IMR-90 (cell line): ENCODE measurements at regions not wholly inside any gene's neighbourhood (a gene's known extent, or its start where the extent isn't known, plus 50 kb on each side); places are given as distances from the start of the nearest gene placed in this dataset.

Source experiments
- ATAC-seq: fragments of 200-7000 bp; cut with Tn5 transposase; 2 replicates; pipeline ENCODE4 v1.9.1; 2020; ENCODE audit warnings: low read depth, mild to moderate bottlenecking, moderate library complexity
- BruUV-seq: library from RNA; stranded (reverse); fragments of 400-500 nt; replicated peaks from 2 replicates; lab custom pipeline; 2021; lab: Mats Ljungman, UMichigan
- CTCF ChIA-PET: fragments of 300-600 bp; formaldehyde crosslinking; extraction: SDS; loops from one replicate; lab custom pipeline; 2021; ENCODE audit warnings: antibody characterized with exemption; lab: Yijun Ruan, JAX
- POLR2A ChIA-PET: fragments of 300-600 bp; sonication (Branson Sonifier 250); formaldehyde crosslinking; loops from one replicate; lab custom pipeline; 2022; ENCODE audit warnings: antibody characterized with exemption; ENCODE audit not compliant: unreplicated experiment; lab: Charles Lee
- DNase-seq: peaks from one replicate; pipeline ENCODE4 v3.0.0; 2013
- H2AFZ ChIP-seq: replicated peaks from 2 replicates; pipeline ENCODE3; 2013; ENCODE audit warnings: low read length, mild to moderate bottlenecking; ENCODE audit not compliant: poor library complexity
- H2AK5ac ChIP-seq: 2 replicates; pipeline ENCODE4 v1.6.1; 2013; ENCODE audit warnings: low read depth, low read length, inconsistent platforms
- H2AK9ac ChIP-seq: replicated peaks from 2 replicates; pipeline ENCODE3; 2013; ENCODE audit warnings: mild to moderate bottlenecking, low read depth, low read length, moderate library complexity; ENCODE audit not compliant: poor library complexity
- H2BK120ac ChIP-seq: 2 replicates; pipeline ENCODE4 v1.6.1; 2013; ENCODE audit warnings: low read depth, low read length, inconsistent platforms
- H2BK15ac ChIP-seq: 3 replicates; pipeline ENCODE4 v1.6.1; 2013; ENCODE audit warnings: low read depth, low read length, inconsistent platforms
- H2BK20ac ChIP-seq: 2 replicates; pipeline ENCODE4 v1.6.1; 2013; ENCODE audit warnings: low read depth, mild to moderate bottlenecking, inconsistent platforms, low read length, moderate library complexity
- H2BK5ac ChIP-seq: 2 replicates; pipeline ENCODE4 v1.6.1; 2013; ENCODE audit warnings: mild to moderate bottlenecking, low read depth, low read length, inconsistent platforms; ENCODE audit not compliant: poor library complexity, severe bottlenecking
- H3K14ac ChIP-seq: replicated peaks from 2 replicates; pipeline ENCODE4 v1.6.1; 2013; ENCODE audit warnings: low read depth, low read length, inconsistent platforms
- H3K18ac ChIP-seq: 2 replicates; pipeline ENCODE4 v1.6.1; 2013; ENCODE audit warnings: low read depth, low read length, control low read depth
- H3K23ac ChIP-seq: 2 replicates; pipeline ENCODE4 v1.6.1; 2013; ENCODE audit warnings: low read depth, low read length, inconsistent platforms
- H3K27ac ChIP-seq: 2 replicates; pipeline ENCODE4 v1.5.1; 2013; ENCODE audit warnings: mild to moderate bottlenecking, control low read depth, low read length; ENCODE audit not compliant: insufficient read depth
- H3K27me3 ChIP-seq: 2 replicates; pipeline ENCODE4 v1.6.1; 2013; ENCODE audit warnings: low read length; ENCODE audit not compliant: control insufficient read depth, insufficient read depth
- H3K36me3 ChIP-seq: 2 replicates; pipeline ENCODE4 v1.6.1; 2013; ENCODE audit warnings: low read length, mixed read lengths; ENCODE audit not compliant: control insufficient read depth, insufficient read depth
- H3K4ac ChIP-seq: 2 replicates; pipeline ENCODE4 v1.6.1; 2013; ENCODE audit warnings: low read depth, low read length, inconsistent platforms
- H3K4me1 ChIP-seq: 2 replicates; pipeline ENCODE4 v1.6.1; 2013; ENCODE audit warnings: low read length, mixed read lengths; ENCODE audit not compliant: control insufficient read depth, insufficient read depth
- H3K4me2 ChIP-seq: 2 replicates; pipeline ENCODE4 v1.6.1; 2013; ENCODE audit warnings: low read depth, mild to moderate bottlenecking, control low read depth, low read length, moderate library complexity
- H3K4me3 ChIP-seq: 2 replicates; pipeline ENCODE4 v1.5.1; 2013; ENCODE audit warnings: low read depth, mild to moderate bottlenecking, control low read depth, low read length, moderate library complexity; ENCODE audit not compliant: insufficient read depth
- H3K56ac ChIP-seq: 2 replicates; pipeline ENCODE4 v1.6.1; 2013; ENCODE audit warnings: low read length, inconsistent platforms; ENCODE audit not compliant: insufficient read depth; ENCODE audit errors: extremely low read depth
- H3K79me1 ChIP-seq, 2 experiments: 2 replicates each; pipeline ENCODE4 v1.6.1; 2013; ENCODE audit warnings: low read length in 2 of 2, inconsistent platforms in 1 of 2, low read depth in 1 of 2
- H3K9ac ChIP-seq: 2 replicates; pipeline ENCODE4 v1.6.1; 2013; ENCODE audit warnings: low read depth, low read length, control low read depth
- H3K9me1 ChIP-seq: 2 replicates; pipeline ENCODE4 v1.6.1; 2013; ENCODE audit warnings: low read length, inconsistent platforms; ENCODE audit not compliant: insufficient read depth
- H3K9me3 ChIP-seq: 2 replicates; pipeline ENCODE4 v1.6.1; 2013; ENCODE audit warnings: low read length; ENCODE audit not compliant: control insufficient read depth, insufficient read depth
- H4K20me1 ChIP-seq: 2 replicates; pipeline ENCODE4 v1.6.1; 2013; ENCODE audit warnings: low read length, inconsistent platforms; ENCODE audit not compliant: insufficient read depth
- H4K5ac ChIP-seq: 2 replicates; pipeline ENCODE4 v1.6.1; 2013; ENCODE audit warnings: mild to moderate bottlenecking, low read depth, low read length, control low read depth
- H4K8ac ChIP-seq, 2 experiments: 2 replicates each; pipeline ENCODE4 v1.6.1; 2013; ENCODE audit warnings: low read depth in 2 of 2, low read length in 2 of 2, control low read depth in 1 of 2, inconsistent platforms in 1 of 2
- H4K91ac ChIP-seq: 2 replicates; pipeline ENCODE4 v1.6.1; 2013; ENCODE audit warnings: low read depth, low read length, inconsistent platforms; ENCODE audit not compliant: insufficient read depth
- BHLHE40 ChIP-seq: fragments of 150-350 bp; IDR thresholded peaks from 2 replicates; pipeline ENCODE4 v1.6.1; 2016; ENCODE audit warnings: mild to moderate bottlenecking, low read depth, low read length
- CEBPB ChIP-seq: IDR thresholded peaks from 2 replicates; pipeline ENCODE4 v1.6.1; 2012; ENCODE audit warnings: low read depth, low read length, improper control_type of control experiment
- CHD1 ChIP-seq: IDR thresholded peaks from 2 replicates; pipeline ENCODE4 v1.6.1; 2012; ENCODE audit warnings: low read depth, low read length, improper control_type of control experiment
- CTCF ChIP-seq: conservative IDR thresholded peaks from 2 replicates; pipeline ENCODE4 v1.5.1; 2012; ENCODE audit warnings: mild to moderate bottlenecking, low read depth, low read length, improper control_type of control experiment
- ELK1 ChIP-seq: fragments of 150-350 bp; IDR thresholded peaks from 2 replicates; pipeline ENCODE4 v1.6.1; 2016; ENCODE audit warnings: low read depth, mild to moderate bottlenecking, low read length, moderate library complexity, borderline replicate concordance
- FOS ChIP-seq: fragments of 150-350 bp; IDR thresholded peaks from 2 replicates; pipeline ENCODE4 v1.6.1; 2016; ENCODE audit warnings: low read depth, low read length
- MAFK ChIP-seq: IDR thresholded peaks from 2 replicates; pipeline ENCODE4 v1.6.1; 2012; ENCODE audit warnings: low read depth, low read length, improper control_type of control experiment
- MAZ ChIP-seq: IDR thresholded peaks from 2 replicates; pipeline ENCODE4 v1.6.1; 2012; ENCODE audit warnings: low read depth, mild to moderate bottlenecking, low read length, improper control_type of control experiment, moderate library complexity, borderline replicate concordance
- MXI1 ChIP-seq: IDR thresholded peaks from 2 replicates; pipeline ENCODE4 v1.6.1; 2012; ENCODE audit warnings: low read depth, mild to moderate bottlenecking, low read length, moderate library complexity, borderline replicate concordance
- NFE2L2 ChIP-seq: fragments of 150-350 bp; IDR thresholded peaks from 2 replicates; pipeline ENCODE4 v1.6.1; 2016; ENCODE audit warnings: low read depth, mild to moderate bottlenecking, low read length
- POLR2A ChIP-seq: IDR thresholded peaks from 2 replicates; pipeline ENCODE4 v1.6.1; 2012; ENCODE audit warnings: mild to moderate bottlenecking, low read depth, low read length
- RAD21 ChIP-seq: IDR thresholded peaks from 2 replicates; pipeline ENCODE4 v1.6.1; 2012; ENCODE audit warnings: low read length, improper control_type of control experiment
- RCOR1 ChIP-seq: IDR thresholded peaks from 2 replicates; pipeline ENCODE4 v1.6.1; 2012; ENCODE audit warnings: mild to moderate bottlenecking, low read length, improper control_type of control experiment; ENCODE audit not compliant: insufficient replicate concordance
- RFX5 ChIP-seq: IDR thresholded peaks from 2 replicates; pipeline ENCODE4 v1.8.0; 2012; ENCODE audit warnings: low read depth, mild to moderate bottlenecking, low read length, moderate library complexity
- SMC3 ChIP-seq: fragments of 150-350 bp; IDR thresholded peaks from 2 replicates; pipeline ENCODE4 v1.6.1; 2016; ENCODE audit warnings: low read depth, mild to moderate bottlenecking, antibody characterized with exemption, low read length, moderate library complexity
- USF2 ChIP-seq: fragments of 150-350 bp; IDR thresholded peaks from 2 replicates; pipeline ENCODE4 v1.6.1; 2017; ENCODE audit warnings: mild to moderate bottlenecking, antibody characterized with exemption, low read length, low read depth
- WGBS, 2 experiments: methylation state at CpG; one replicate each; pipeline versions ENCODE4 v1.1.5 to v1.1.7; 2013; ENCODE audit warnings: missing lambda C conversion rate in 2 of 2; ENCODE audit not compliant: insufficient read length in 1 of 2; ENCODE audit errors: extremely low coverage in 2 of 2; 5-methylcytosine and 5-hydroxymethylcytosine counted together
- dilution Hi-C: fragments of 300-500 bp; cut with HindIII; formaldehyde crosslinking; loops from one replicate; pipeline ENCODE4 v1.14.3; 2018; ENCODE audit warnings: low sequenced_read_pairs; ENCODE audit not compliant: unreplicated experiment
- in situ Hi-C: fragments of 300-500 bp; cut with MboI; formaldehyde crosslinking; loops from 3 replicates; pipeline ENCODE4 v1.14.3; 2019; ENCODE audit warnings: low sequenced_read_pairs, inconsistent platforms, mixed read lengths
- intact Hi-C: fragments of 100-400 bp; cut with micrococcal nuclease; formaldehyde crosslinking; loops from 2 replicates; pipeline ENCODE4 v1.10.0; 2022

- no peak overlapping the region for H4K8ac ChIP-seq
- in situ Hi-C loops, result no loop called here
- no peak overlapping the region for H2AK9ac ChIP-seq
- no peak overlapping the region for H2BK20ac ChIP-seq
- dilution Hi-C loops, result no loop called here
- WGBS, 2 experiments, result no CpG with 5 or more reads among the region's 2 CpGs
- H4K5ac ChIP-seq, result no peak overlapping the region
- H3K4me2 ChIP-seq, result no peak overlapping the region
- intact Hi-C loops, result no loop called here
- peaks cover 2% of the 10 kb centered on the region; the same call in 1 of the 2 replicates for H3K9me3 ChIP-seq
- H3K27me3 ChIP-seq, result no peaks in the 10 kb centered on the region
- no peak overlapping the region for H3K56ac ChIP-seq
- H3K27ac ChIP-seq, result no peak overlapping the region
- no peak overlapping the region for H3K23ac ChIP-seq
- no peak overlapping the region for H2AK5ac ChIP-seq
- H2AFZ ChIP-seq, result no peak overlapping the region
- no peak overlapping the region for H2BK5ac ChIP-seq
- TF ChIP-seq RCOR1 (no peak), BHLHE40 (no peak), POLR2A (no peak), SMC3 (no peak), MXI1 (no peak), ELK1 (no peak), CHD1 (no peak), USF2 (no peak), NFE2L2 (no peak), FOS (no peak), CEBPB (no peak), MAZ (no peak), RAD21 (no peak), RFX5 (no peak), CTCF (no peak), MAFK (no peak)
- H3K18ac ChIP-seq, result no peak overlapping the region
- CTCF ChIA-PET, result no interaction called here
- no peaks in the 10 kb centered on the region for H4K20me1 ChIP-seq
- ATAC-seq (no peak), DNase-seq (no peak)
- no peak overlapping the region for H3K9ac ChIP-seq
- H3K9me1 ChIP-seq, result no peaks in the 10 kb centered on the region
- no peak overlapping the region for H3K4ac ChIP-seq
- no peak overlapping the region for H3K4me3 ChIP-seq
- POLR2A ChIA-PET, result no interaction called here
- H2BK120ac ChIP-seq, result no peak overlapping the region
- no peaks in the 10 kb centered on the region for H3K36me3 ChIP-seq
- no TSS peak for BruUV-seq
- H4K91ac ChIP-seq, result no peak overlapping the region
- no peaks in the 10 kb centered on the region for H3K4me1 ChIP-seq
- no peak overlapping the region for H2BK15ac ChIP-seq
- no peaks in the 10 kb centered on the region for H3K79me1 ChIP-seq
- no peak overlapping the region for H3K14ac ChIP-seq
Measured at GRCh38 chr1:68873144-68873543, 376.3 kb upstream of the DEPDC1 start.
